ENCODE measurements at regions not wholly inside any gene's neighbourhood (a gene's known extent, or its start where the extent isn't known, plus 50 kb on each side); places are given as distances from the start of the nearest gene placed in this dataset.

- no peak for TF ChIP-seq EZH2 (IDR thresholded peaks at IDR 0.05; ENCODE audit: insufficient read depth, poor library complexity, severe bottlenecking)
- no peak for TF ChIP-seq EZH2phosphoT487 (IDR thresholded peaks at IDR 0.05; ENCODE audit: insufficient read depth, low read depth)
Measured at GRCh38 chr2:222108497-222108896, 190.3 kb downstream of the PAX3 start.
